Astrocyte (in vitro differentiated cells and primary cell): ENCODE measurements at regions not wholly inside any gene's neighbourhood (a gene's known extent, or its start where the extent isn't known, plus 50 kb on each side); places are given as distances from the start of the nearest gene placed in this dataset.

Experiments used
- DNase-seq: peaks from one replicate; pipeline ENCODE4 v3.0.0-alpha.2; 2010; ENCODE audit warnings: low read depth
- FAIRE-seq: peaks from 2 replicates; lab custom pipeline; 2011; peaks lifted over from hg19 to GRCh38; lab: Jason Lieb, UNC
- H2AFZ ChIP-seq: 2 replicates; pipeline ENCODE4 v1.6.0; 2012; ENCODE audit warnings: low read depth, low read length, inconsistent platforms
- H3K27ac ChIP-seq: 2 replicates; pipeline ENCODE4 v1.5.1; 2011; ENCODE audit warnings: low read depth, low read length, inconsistent platforms
- H3K27me3 ChIP-seq: 2 replicates; pipeline ENCODE4 v1.6.0; 2011; ENCODE audit warnings: low read length, inconsistent platforms; ENCODE audit not compliant: insufficient read depth
- H3K36me3 ChIP-seq: 2 replicates; pipeline ENCODE4 v1.5.1; 2011; ENCODE audit warnings: low read length, inconsistent platforms; ENCODE audit not compliant: insufficient read depth
- H3K4me1 ChIP-seq: 2 replicates; pipeline ENCODE4 v1.5.1; 2011; ENCODE audit warnings: low read length, inconsistent platforms; ENCODE audit not compliant: insufficient read depth
- H3K4me2 ChIP-seq: 2 replicates; pipeline ENCODE4 v1.6.0; 2012; ENCODE audit warnings: low read length, inconsistent platforms
- H3K4me3 ChIP-seq: 2 replicates; pipeline ENCODE4 v1.5.1; 2011; ENCODE audit warnings: low read depth, mild to moderate bottlenecking, low read length, inconsistent platforms; ENCODE audit not compliant: insufficient read depth
- H3K79me2 ChIP-seq: 2 replicates; pipeline ENCODE4 v1.6.0; 2012; ENCODE audit warnings: mild to moderate bottlenecking, low read length, inconsistent platforms; ENCODE audit not compliant: insufficient read depth
- H3K9ac ChIP-seq: 2 replicates; pipeline ENCODE4 v1.6.0; 2012; ENCODE audit warnings: mild to moderate bottlenecking, low read length, inconsistent platforms
- H3K9me3 ChIP-seq: 2 replicates; pipeline ENCODE4 v1.5.1; 2012; ENCODE audit warnings: low read depth, mild to moderate bottlenecking, low read length, inconsistent platforms; ENCODE audit not compliant: insufficient read depth
- H4K20me1 ChIP-seq: 2 replicates; pipeline ENCODE4 v1.6.0; 2012; ENCODE audit warnings: low read length, inconsistent platforms; ENCODE audit not compliant: insufficient read depth
- H3K27ac Mint-ChIP-seq: one replicate; pipeline ENCODE4 v1.8.0; 2021; ENCODE audit warnings: mild to moderate bottlenecking, mixed read lengths; ENCODE audit not compliant: unreplicated experiment
- H3K27me3 Mint-ChIP-seq: one replicate; pipeline ENCODE4 v1.8.0; 2021; ENCODE audit warnings: low read depth, mixed read lengths; ENCODE audit not compliant: unreplicated experiment
- H3K36me3 Mint-ChIP-seq: one replicate; pipeline ENCODE4 v1.8.0; 2021; ENCODE audit warnings: low read depth, mixed read lengths; ENCODE audit not compliant: unreplicated experiment
- H3K4me1 Mint-ChIP-seq: one replicate; pipeline ENCODE4 v1.8.0; 2021; ENCODE audit warnings: low read depth, mixed read lengths; ENCODE audit not compliant: unreplicated experiment
- H3K4me3 Mint-ChIP-seq: one replicate; pipeline ENCODE4 v1.8.0; 2021; ENCODE audit warnings: mild to moderate bottlenecking, moderate library complexity, mixed read lengths; ENCODE audit not compliant: unreplicated experiment
- H3K9me3 Mint-ChIP-seq: one replicate; pipeline ENCODE4 v1.8.0; 2021; ENCODE audit warnings: mild to moderate bottlenecking, mixed read lengths; ENCODE audit not compliant: unreplicated experiment
- EZH2 ChIP-seq: IDR thresholded peaks from 2 replicates; pipeline ENCODE4 v1.6.1; 2012; ENCODE audit warnings: mild to moderate bottlenecking, low read length, inconsistent platforms; ENCODE audit not compliant: insufficient read depth
- TF ChIP-seq, protein P1 (sequence below): IDR thresholded peaks from 2 replicates; pipeline ENCODE4 v1.5.1; 2011; ENCODE audit warnings: low read depth, mild to moderate bottlenecking, inconsistent platforms, low read length, moderate library complexity; ENCODE audit not compliant: insufficient read depth

DNA sequence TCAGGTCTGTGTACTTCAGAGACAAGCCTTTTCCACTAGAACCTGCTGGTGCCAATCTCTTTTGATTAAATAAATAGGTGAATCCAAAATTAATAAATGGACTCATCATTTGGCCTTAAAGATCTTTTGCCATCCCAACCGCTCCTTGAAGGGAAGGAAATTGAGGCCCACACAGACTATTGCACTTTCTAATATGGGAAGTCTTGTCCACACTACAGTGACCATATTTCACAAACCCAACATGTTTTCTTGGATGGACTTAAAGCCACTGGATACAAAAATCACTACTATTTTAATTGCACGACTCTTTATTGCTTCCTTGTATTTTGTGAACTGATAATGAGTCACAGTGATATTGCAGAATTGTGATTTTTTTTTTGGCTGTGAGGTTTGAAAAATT, 135.0 kb downstream of the DIRAS2 start:
- Mint-ChIP-seq H3K27me3 (no peaks in the 10 kb centered on the region), H3K4me3 (no peak overlapping the region), H3K4me1 (peaks cover 4% of the 10 kb centered on the region), H3K9me3 (peaks cover 3% of the 10 kb centered on the region), H3K27ac (no peak overlapping the region), H3K36me3 (no peaks in the 10 kb centered on the region)
- no peaks in the 10 kb centered on the region for H4K20me1 ChIP-seq
- H3K4me2 ChIP-seq = no peak overlapping the region
- no peaks in the 10 kb centered on the region for H3K9me3 ChIP-seq
- H3K36me3 ChIP-seq = no peaks in the 10 kb centered on the region
- FAIRE-seq = no peak
- H3K79me2 ChIP-seq = no peaks in the 10 kb centered on the region
- no peaks in the 10 kb centered on the region for H3K27me3 ChIP-seq
- no peak overlapping the region for H3K4me3 ChIP-seq
- DNase-seq = no peak
- no peak overlapping the region for H3K9ac ChIP-seq
- H3K27ac ChIP-seq = no peak overlapping the region
- no peak overlapping the region for H2AFZ ChIP-seq
- H3K4me1 ChIP-seq = no peaks in the 10 kb centered on the region
- no peak for TF ChIP-seq EZH2
- TF ChIP-seq, protein P1, sequence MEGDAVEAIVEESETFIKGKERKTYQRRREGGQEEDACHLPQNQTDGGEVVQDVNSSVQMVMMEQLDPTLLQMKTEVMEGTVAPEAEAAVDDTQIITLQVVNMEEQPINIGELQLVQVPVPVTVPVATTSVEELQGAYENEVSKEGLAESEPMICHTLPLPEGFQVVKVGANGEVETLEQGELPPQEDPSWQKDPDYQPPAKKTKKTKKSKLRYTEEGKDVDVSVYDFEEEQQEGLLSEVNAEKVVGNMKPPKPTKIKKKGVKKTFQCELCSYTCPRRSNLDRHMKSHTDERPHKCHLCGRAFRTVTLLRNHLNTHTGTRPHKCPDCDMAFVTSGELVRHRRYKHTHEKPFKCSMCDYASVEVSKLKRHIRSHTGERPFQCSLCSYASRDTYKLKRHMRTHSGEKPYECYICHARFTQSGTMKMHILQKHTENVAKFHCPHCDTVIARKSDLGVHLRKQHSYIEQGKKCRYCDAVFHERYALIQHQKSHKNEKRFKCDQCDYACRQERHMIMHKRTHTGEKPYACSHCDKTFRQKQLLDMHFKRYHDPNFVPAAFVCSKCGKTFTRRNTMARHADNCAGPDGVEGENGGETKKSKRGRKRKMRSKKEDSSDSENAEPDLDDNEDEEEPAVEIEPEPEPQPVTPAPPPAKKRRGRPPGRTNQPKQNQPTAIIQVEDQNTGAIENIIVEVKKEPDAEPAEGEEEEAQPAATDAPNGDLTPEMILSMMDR = no peak

DNA sequence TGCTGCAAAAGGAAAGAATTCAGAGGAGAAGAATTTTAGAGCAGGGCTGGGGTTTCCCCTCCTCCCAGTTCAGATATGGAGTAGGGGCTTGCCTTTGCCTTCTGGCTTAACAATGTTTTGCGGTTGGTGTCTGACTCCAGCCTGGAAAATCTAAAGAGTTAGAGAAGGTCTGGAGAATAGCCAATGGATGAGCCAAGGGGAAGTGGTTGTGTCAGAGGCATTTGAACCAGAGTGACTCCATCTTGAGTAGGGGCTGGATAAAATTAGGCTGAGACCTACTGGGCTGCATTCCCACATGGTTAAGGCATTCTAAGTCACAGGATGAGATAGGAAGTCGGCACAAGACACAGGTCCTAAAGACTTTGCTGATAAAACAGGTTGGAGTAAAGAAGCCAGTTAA, 133.7 kb downstream of the DIRAS2 start:
- Mint-ChIP-seq H3K4me1 (peaks cover 4% of the 10 kb centered on the region), H3K27me3 (no peaks in the 10 kb centered on the region), H3K9me3 (no peaks in the 10 kb centered on the region), H3K27ac (no peak overlapping the region), H3K36me3 (no peaks in the 10 kb centered on the region), H3K4me3 (no peak overlapping the region)
- TF ChIP-seq EZH2 = no peak
- TF ChIP-seq, protein P1 = no peak
- H2AFZ ChIP-seq = no peak overlapping the region
- no peak overlapping the region for H3K4me3 ChIP-seq
- no peak overlapping the region for H3K4me2 ChIP-seq
- no peaks in the 10 kb centered on the region for H3K4me1 ChIP-seq
- H3K27ac ChIP-seq = no peak overlapping the region
- H4K20me1 ChIP-seq = no peaks in the 10 kb centered on the region
- no peaks in the 10 kb centered on the region for H3K79me2 ChIP-seq
- no peaks in the 10 kb centered on the region for H3K9me3 ChIP-seq
- H3K27me3 ChIP-seq = no peaks in the 10 kb centered on the region
- H3K9ac ChIP-seq = no peak overlapping the region
- H3K36me3 ChIP-seq = no peaks in the 10 kb centered on the region
- FAIRE-seq = no peak
- peak; percentile 20 for DNase-seq

DNA sequence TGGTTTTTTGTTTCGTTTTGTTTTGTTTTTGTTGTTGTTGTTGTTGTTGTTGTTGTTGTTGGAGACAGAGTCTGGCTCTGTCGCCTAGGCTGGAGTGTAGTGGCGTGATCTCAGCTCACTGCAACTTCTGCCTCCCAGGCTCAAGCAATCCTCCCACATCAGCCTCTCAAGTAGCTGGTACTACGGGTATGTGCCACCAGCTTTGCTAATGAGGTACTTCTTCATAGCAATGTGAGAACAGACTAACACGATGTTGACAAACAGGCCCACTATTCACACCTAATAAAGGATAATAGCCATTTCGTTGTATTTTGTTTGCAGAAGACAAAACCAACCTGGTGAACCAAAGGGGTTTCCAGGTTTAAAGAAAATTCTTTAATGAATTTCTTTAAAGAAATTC, 130.9 kb downstream of the DIRAS2 start:
- Histone ChIP-seq H3K27me3 (no peaks in the 10 kb centered on the region), H3K27ac (no peak overlapping the region), H3K9ac (no peak overlapping the region), H3K4me3 (no peak overlapping the region), H2AFZ (no peak overlapping the region), H3K4me2 (no peak overlapping the region), H3K36me3 (no peaks in the 10 kb centered on the region), H4K20me1 (no peaks in the 10 kb centered on the region), H3K4me1 (no peaks in the 10 kb centered on the region), H3K9me3 (no peaks in the 10 kb centered on the region), H3K79me2 (no peaks in the 10 kb centered on the region)
- Mint-ChIP-seq H3K4me3 (no peak overlapping the region), H3K4me1 (peaks cover under 1% of the 10 kb centered on the region), H3K9me3 (no peaks in the 10 kb centered on the region), H3K36me3 (no peaks in the 10 kb centered on the region), H3K27ac (no peak overlapping the region), H3K27me3 (no peaks in the 10 kb centered on the region)
- TF ChIP-seq, protein P1 = no peak
- no peak for TF ChIP-seq EZH2
- no peak for DNase-seq
- FAIRE-seq = no peak
